HG03025 (cell line): ENCODE measurements at regions not wholly inside any gene's neighbourhood (a gene's known extent, or its start where the extent isn't known, plus 50 kb on each side); places are given as distances from the start of the nearest gene placed in this dataset.
"Not testable (repeated sequence)": the region's sequence is repeated elsewhere in the genome, so short reads cannot be mapped to it uniquely, and the experiment has no call there.

Experiments used
- ATAC-seq: cut with Tn5 transposase; IDR thresholded peaks from one replicate; pipeline ENCODE4 v1.9.1; 2021; ENCODE audit warnings: mild to moderate bottlenecking, moderate library complexity; ENCODE audit not compliant: unreplicated experiment, low FRiP score

DNA sequence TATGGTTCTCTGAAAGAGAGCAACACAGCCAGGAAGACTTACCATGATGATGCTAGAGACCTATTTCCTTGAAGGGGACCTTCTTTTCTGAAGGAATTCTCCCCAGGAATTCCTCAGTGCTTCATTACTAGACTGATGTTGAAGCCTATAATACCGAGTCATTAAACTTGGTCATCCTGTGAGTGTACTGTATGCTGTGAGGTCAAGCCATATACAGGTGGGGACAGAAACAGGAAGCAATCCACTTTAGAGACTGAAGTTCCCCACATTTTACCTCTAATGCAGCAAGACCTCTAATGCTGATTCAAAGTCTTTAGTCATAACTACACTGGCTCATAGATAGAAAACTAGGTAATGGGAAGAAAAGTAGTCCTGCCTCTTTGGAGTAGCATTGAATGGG is 77.1 kb upstream of the RASEF start:
- no peak for ATAC-seq

DNA sequence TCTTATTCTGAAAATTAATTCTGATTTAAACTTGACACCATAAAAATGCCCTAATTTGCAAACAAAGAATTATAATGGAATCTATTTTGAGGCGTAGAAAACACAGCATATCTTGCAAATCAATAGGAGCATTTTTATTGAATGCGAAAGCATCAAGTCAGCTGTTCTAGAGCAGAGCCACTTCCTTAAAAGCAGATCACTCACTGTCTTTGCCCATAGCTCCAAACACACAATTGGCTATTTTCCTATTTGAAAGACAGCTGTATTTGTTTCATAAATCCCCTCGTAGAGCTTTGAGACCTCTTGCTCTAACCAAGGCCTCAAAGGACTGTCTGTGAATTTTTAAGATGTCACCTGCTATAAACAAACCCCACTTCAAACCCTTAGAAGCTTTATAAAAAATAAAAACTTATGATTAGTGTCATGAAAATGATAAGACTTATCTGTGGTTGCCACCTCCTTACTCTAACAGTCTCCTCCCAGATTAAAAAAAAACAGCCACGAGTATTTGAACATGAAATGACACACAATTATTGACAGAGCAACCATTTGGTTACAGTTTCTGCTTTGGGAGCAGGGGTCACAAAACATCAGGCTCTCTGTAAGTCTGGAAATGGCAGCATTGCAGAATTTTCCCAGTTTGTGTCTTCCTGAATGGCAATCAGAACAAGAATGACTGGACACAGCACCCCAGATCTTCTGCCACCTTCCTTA is 75.6 kb upstream of the RASEF start:
- no peak for ATAC-seq

DNA sequence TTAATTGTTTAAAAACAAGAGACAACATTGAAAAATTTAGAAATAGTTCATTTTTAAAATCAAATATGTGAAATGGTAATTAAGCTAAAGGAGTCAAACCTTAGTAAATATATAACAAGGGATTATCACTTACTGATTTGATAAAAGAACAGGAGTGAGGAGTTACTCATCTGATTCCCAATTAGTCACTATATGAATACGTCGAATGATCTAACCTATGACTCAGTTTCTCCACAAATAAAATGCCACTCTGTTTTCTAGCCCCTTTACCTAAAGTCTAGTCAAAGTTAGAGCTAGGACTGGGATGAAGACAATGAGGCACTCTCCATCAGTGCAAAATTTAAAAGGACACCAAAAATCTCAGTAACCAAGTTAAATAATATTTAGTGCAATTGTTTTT is 70.4 kb upstream of the RASEF start:
- no peak for ATAC-seq

DNA sequence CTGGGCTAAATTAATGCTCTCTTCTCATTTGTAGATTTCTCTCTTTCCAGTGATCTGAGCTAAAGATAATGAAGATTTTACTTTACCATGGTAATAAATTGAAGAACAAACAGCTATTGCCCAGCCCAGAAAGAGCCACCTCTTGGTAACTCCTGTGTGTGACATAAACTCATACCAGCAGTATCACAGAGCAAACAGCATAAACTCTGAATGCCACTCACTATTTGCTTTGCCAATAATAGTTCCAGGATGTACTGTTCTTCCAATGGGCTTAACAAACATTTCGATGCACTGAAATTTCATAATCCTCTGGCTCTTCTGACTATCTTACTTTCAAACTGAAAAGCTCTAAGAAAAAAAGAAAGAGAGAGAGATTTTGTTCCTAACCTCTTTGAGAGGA is 69.8 kb upstream of the RASEF start:
- ATAC-seq, result no peak

DNA sequence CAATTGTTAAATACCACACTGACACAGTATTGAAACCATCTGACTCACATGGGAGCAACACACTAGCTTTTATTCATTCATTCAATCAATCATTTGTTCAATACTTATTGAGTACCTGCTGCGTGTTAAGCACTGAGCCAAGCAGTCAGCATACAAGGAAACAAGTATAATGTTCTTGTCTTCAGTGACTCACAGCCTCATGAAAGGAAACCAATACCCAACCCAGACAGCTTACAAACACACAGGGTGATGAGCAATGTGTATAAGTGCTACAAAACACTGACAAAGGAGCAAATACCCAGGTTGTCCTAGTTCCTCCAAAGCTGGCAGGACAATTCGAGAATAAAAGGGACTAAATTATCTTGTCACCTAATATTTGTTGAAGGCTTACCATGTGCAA is 67.6 kb upstream of the RASEF start:
- ATAC-seq, result no peak

DNA sequence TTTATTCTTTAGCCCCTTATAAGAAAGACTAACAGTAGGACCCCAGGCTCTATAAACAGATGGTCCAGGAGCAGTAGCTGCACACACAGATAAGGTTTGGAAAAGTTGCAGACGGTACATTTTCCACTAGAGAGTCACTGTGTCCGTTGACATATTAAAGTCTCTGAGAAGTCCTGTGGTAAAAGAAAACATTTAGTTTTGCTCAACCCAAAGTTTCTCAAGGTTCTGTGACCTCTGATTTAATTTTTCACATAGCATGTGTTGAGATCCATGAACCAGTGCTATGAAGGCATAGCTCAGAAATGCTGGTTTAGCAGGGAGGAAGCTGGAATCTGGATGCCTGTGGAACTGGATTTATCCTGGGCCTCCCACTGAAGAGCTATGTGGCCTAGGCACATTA is 62.7 kb upstream of the RASEF start:
- ATAC-seq, result no peak

DNA sequence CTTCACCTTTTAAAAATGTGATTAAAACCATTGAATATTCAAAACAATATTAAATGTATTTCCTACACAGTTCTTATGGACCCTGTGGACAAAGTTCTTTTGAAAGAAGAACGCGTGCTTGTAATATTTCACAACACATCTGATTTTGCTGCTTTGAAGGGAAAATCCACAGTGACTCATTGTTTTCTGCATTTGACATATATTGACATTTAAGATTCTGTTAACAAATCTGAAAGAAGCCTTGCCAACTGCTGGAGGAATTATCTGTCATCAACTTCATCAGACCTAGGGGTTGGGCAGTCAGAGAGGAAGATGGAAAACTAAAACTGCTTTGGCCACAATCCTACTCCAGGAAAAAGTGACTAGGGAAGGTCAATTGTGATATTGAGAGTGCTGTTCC is 56.9 kb upstream of the RASEF start:
- ATAC-seq, result no peak

DNA sequence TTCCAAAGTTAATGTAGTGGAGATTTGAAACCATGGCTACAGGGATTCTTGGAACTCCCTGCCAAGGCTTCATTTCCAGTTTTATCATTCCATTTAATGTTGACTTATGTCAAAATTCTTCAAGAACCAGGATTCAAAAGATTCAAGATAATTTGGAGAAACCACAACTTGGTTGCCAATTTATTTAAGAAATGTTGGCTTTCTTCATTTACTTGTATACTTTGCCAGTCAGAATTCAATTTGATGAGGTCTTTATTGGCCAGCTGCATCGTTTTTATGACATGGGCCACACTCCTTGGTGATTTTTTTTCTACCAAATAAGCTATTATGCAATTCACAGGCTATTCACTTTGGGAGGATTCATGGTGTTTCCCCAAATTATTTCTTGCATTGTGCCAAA is 53.1 kb upstream of the RASEF start:
- no peak for ATAC-seq

DNA sequence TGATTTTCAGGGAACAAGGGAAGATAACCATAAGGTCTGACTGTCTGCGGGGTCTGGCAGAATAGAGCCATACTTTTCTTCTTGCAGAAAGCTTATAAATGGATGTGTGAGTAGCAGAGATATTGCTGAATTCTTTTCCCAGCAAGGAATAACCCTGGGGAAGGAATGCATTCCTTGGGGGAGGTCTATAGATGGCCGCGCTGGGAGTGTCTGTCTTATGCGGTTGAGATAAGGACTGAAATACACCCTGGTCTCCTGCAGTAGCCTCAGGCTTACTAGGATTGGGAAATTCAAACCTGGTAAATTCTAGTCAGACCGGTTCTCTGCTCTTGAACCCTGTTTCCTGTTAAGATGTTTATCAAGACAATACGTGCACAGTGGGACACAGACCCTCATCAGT is 50.5 kb upstream of the RASEF start:
- not testable (repeated sequence) for ATAC-seq
